ENCODE measurements at regions not wholly inside any gene's neighbourhood (a gene's known extent, or its start where the extent isn't known, plus 50 kb on each side); places are given as distances from the start of the nearest gene placed in this dataset.

- TF ChIP-seq CTCF (conservative IDR thresholded peaks at IDR 0.05 in 1 of 2, IDR thresholded peaks at IDR 0.05 in 1 of 2; ENCODE audit: low read depth in 1 of 2, low read length in 2 of 2) (no peak), EZH2 (IDR thresholded peaks at IDR 0.05; ENCODE audit: low read length, missing control alignments) (no peak)
These were observed 696.8 kb downstream of the SEMA5A start for GRCh38 chr5:8848997-8849594.

All from fibroblast of lung (primary cell).